HepG2 (cell line): ENCODE measurements at regions not wholly inside any gene's neighbourhood (a gene's known extent, or its start where the extent isn't known, plus 50 kb on each side); places are given as distances from the start of the nearest gene placed in this dataset.

Experiments used
- ATAC-seq: fragments of 200-7000 bp; cut with Tn5 transposase; 3 replicates; pipeline ENCODE4 v1.9.1; 2020; ENCODE audit warnings: mild to moderate bottlenecking, moderate library complexity
- BruUV-seq: library from RNA; stranded (reverse); fragments of 400-500 nt; replicated peaks from 2 replicates; lab custom pipeline; 2021; lab: Mats Ljungman, UMichigan
- CTCF ChIA-PET: fragments of 300-600 bp; formaldehyde crosslinking; extraction: SDS; loops from one replicate; lab custom pipeline; 2021; ENCODE audit warnings: low total read pairs, inconsistent platforms, low intra/inter-chr PET ratio; lab: Yijun Ruan, JAX
- POLR2A ChIA-PET: fragments of 350-600 bp; sonication (Branson Sonifier 250); formaldehyde crosslinking; loops from one replicate; lab custom pipeline; 2020; ENCODE audit warnings: antibody characterized with exemption, inconsistent platforms; lab: Yijun Ruan, JAX
- DNase-seq: peaks from one replicate; pipeline ENCODE4 v3.0.0-alpha.2; 2015; ENCODE audit warnings: low spot score
- FAIRE-seq: peaks from 3 replicates; lab custom pipeline; 2011; peaks lifted over from hg19 to GRCh38; lab: Jason Lieb, UNC
- H2AFZ ChIP-seq: one replicate; pipeline ENCODE4 v1.6.1; 2011; ENCODE audit warnings: low read length, inconsistent platforms
- H3K27ac ChIP-seq: fragments of 300-600 bp; 3 replicates; pipeline ENCODE4 v1.8.0; 2011; ENCODE audit warnings: mixed run types, mild to moderate bottlenecking, mixed read lengths, low read length, inconsistent platforms; ENCODE audit not compliant: insufficient read depth; ENCODE audit errors: extremely low read length
- H3K27me3 ChIP-seq, 2 experiments: fragments of 200-600 bp in 1 of 2; 2 replicates in 1 of 2; 3 replicates in 1 of 2; pipeline versions ENCODE4 v1.6.0 to v1.8.0; 2011; ENCODE audit warnings: low read length in 2 of 2, mild to moderate bottlenecking in 2 of 2, moderate library complexity in 2 of 2, inconsistent platforms in 1 of 2; ENCODE audit not compliant: insufficient read depth in 2 of 2, control insufficient read depth in 1 of 2
- H3K36me3 ChIP-seq, 2 experiments: fragments of 200-600 bp in 1 of 2; replicated peaks in 1 of 2; 2 replicates in 1 of 2; 3 replicates in 1 of 2; pipeline versions ENCODE4 v1.5.1 to v1.8.0; 2011; ENCODE audit warnings: low read length in 2 of 2, inconsistent platforms in 1 of 2; ENCODE audit not compliant: insufficient read depth in 2 of 2, control insufficient read depth in 1 of 2
- H3K4me1 ChIP-seq: 2 replicates; pipeline ENCODE4 v1.5.1; 2012; ENCODE audit warnings: low read length, inconsistent platforms; ENCODE audit not compliant: insufficient read depth
- H3K4me2 ChIP-seq: 2 replicates; pipeline ENCODE4 v1.6.0; 2011; ENCODE audit warnings: low read depth, low read length, inconsistent platforms
- H3K4me3 ChIP-seq, 3 experiments: fragments of 200-600 bp in 1 of 3; sonication (generic), shearing (Covaris generic) in 1 of 3; replicated peaks in 1 of 3; 2 replicates each; pipeline ENCODE4 v1.5.1; 2011 to 2016; ENCODE audit warnings: low read length in 3 of 3, inconsistent platforms in 2 of 3, low read depth in 2 of 3, mild to moderate bottlenecking in 2 of 3, control low read depth in 1 of 3, mixed read lengths in 1 of 3; ENCODE audit not compliant: insufficient read depth in 1 of 3
- H3K79me2 ChIP-seq: one replicate; pipeline ENCODE4 v1.6.1; 2011; ENCODE audit warnings: low read length, inconsistent platforms; ENCODE audit not compliant: insufficient read depth
- H3K9ac ChIP-seq: 2 replicates; pipeline ENCODE4 v1.6.0; 2011; ENCODE audit warnings: mild to moderate bottlenecking, low read depth, low read length, inconsistent platforms; ENCODE audit not compliant: insufficient read depth
- H3K9me3 ChIP-seq: 2 replicates; pipeline ENCODE4 v1.5.1; 2012; ENCODE audit warnings: mild to moderate bottlenecking, low read length
- H4K20me1 ChIP-seq: 2 replicates; pipeline ENCODE4 v1.6.0; 2011; ENCODE audit warnings: inconsistent platforms, mild to moderate bottlenecking, low read length, moderate library complexity; ENCODE audit not compliant: insufficient read depth
- DNMT1 ChIP-seq: sonication (generic); formaldehyde crosslinking; IDR thresholded peaks from 2 replicates; pipeline ENCODE4 v1.5.1; 2020; ENCODE audit warnings: mild to moderate bottlenecking, missing genetic modification reagents
- DR1 ChIP-seq: sonication (generic); formaldehyde crosslinking; IDR thresholded peaks from 2 replicates; pipeline ENCODE4 v1.8.0; 2021; ENCODE audit warnings: mild to moderate bottlenecking, missing genetic modification reagents, inconsistent platforms
- ELF3 ChIP-seq: IDR thresholded peaks from 2 replicates; pipeline ENCODE4 v1.6.1; 2016; ENCODE audit warnings: missing genetic modification reagents, missing compliant biosample characterization
- GLI4 ChIP-seq: sonication (generic); formaldehyde crosslinking; IDR thresholded peaks from 2 replicates; pipeline ENCODE4 v1.5.1; 2020; ENCODE audit warnings: missing genetic modification reagents, mild to moderate bottlenecking, moderate library complexity, borderline replicate concordance
- MAFG ChIP-seq: sonication (generic); formaldehyde crosslinking; IDR thresholded peaks from 2 replicates; pipeline ENCODE4 v1.5.1; 2020; ENCODE audit warnings: mild to moderate bottlenecking, missing genetic modification reagents
- MXD4 ChIP-seq: IDR thresholded peaks from 2 replicates; pipeline ENCODE4 v1.6.1; 2016; ENCODE audit warnings: mild to moderate bottlenecking, missing biosample characterization, missing genetic modification reagents
- MZF1 ChIP-seq: sonication (generic); formaldehyde crosslinking; IDR thresholded peaks from 2 replicates; pipeline ENCODE4 v1.8.1; 2023; ENCODE audit warnings: mild to moderate bottlenecking, missing genetic modification reagents, borderline replicate concordance
- PBX3 ChIP-seq: sonication (generic); formaldehyde crosslinking; IDR thresholded peaks from 2 replicates; pipeline ENCODE4 v1.8.1; 2023; ENCODE audit warnings: missing genetic modification reagents, inconsistent platforms, borderline replicate concordance
- PCBP1 ChIP-seq: fragments of 200-400 bp; formaldehyde crosslinking; IDR thresholded peaks from 2 replicates; pipeline ENCODE4 v1.6.1; 2017; ENCODE audit warnings: mild to moderate bottlenecking, low read depth, low read length, borderline replicate concordance
- POLR2AphosphoS2 ChIP-seq: IDR thresholded peaks from 2 replicates; pipeline ENCODE4 v1.6.1; 2011; ENCODE audit warnings: low read depth, low read length, improper control_type of control experiment
- SALL1 ChIP-seq: sonication (generic); formaldehyde crosslinking; IDR thresholded peaks from 2 replicates; pipeline ENCODE4 v1.8.0; 2022; ENCODE audit warnings: mild to moderate bottlenecking, missing genetic modification reagents
- SNAI1 ChIP-seq: sonication (generic); formaldehyde crosslinking; IDR thresholded peaks from 2 replicates; pipeline ENCODE4 v1.5.0; 2020; ENCODE audit warnings: mild to moderate bottlenecking, missing genetic modification reagents, borderline replicate concordance
- SRSF1 ChIP-seq: fragments of 200-400 bp; formaldehyde crosslinking; optimal IDR thresholded peaks from 2 replicates; pipeline ENCODE3; 2017; ENCODE audit warnings: mild to moderate bottlenecking, low read depth, low read length, moderate library complexity
- ZIK1 ChIP-seq: sonication (generic); formaldehyde crosslinking; IDR thresholded peaks from 2 replicates; pipeline ENCODE4 v1.5.0; 2020; ENCODE audit warnings: mild to moderate bottlenecking, low read depth, missing genetic modification reagents, borderline replicate concordance
- ZNF530 ChIP-seq: sonication (generic); formaldehyde crosslinking; IDR thresholded peaks from 2 replicates; pipeline ENCODE4 v1.5.0; 2020; ENCODE audit warnings: low read depth, mild to moderate bottlenecking, missing genetic modification reagents
- ZNF749 ChIP-seq: sonication (generic); formaldehyde crosslinking; IDR thresholded peaks from 2 replicates; pipeline ENCODE4 v1.8.0; 2022; ENCODE audit warnings: mild to moderate bottlenecking, missing genetic modification reagents, moderate library complexity, borderline replicate concordance
- WGBS: methylation state at CpG from one replicate; pipeline ENCODE4 v1.1.6; 2017; ENCODE audit warnings: low lambda C conversion rate; 5-methylcytosine and 5-hydroxymethylcytosine counted together
- in situ Hi-C: cut with HindIII; loops from 2 replicates; pipeline ENCODE4 v1.10.0; 2017; ENCODE audit warnings: low pct_unique_long_range_greater_than_20kb; ENCODE audit not compliant: extremely low pct_ligation_motif_present
- intact Hi-C: fragments of 100-400 bp; cut with micrococcal nuclease; formaldehyde crosslinking; loops from one replicate; pipeline ENCODE4 v1.10.0; 2022; ENCODE audit not compliant: unreplicated experiment
- TF ChIP-seq, protein P1 (sequence below): IDR thresholded peaks from 2 replicates; pipeline ENCODE4 v1.6.1; 2012; ENCODE audit warnings: low read length, improper control_type of control experiment
- TF ChIP-seq, protein P2 (sequence below): sonication (generic); formaldehyde crosslinking; IDR thresholded peaks from 2 replicates; pipeline ENCODE4 v1.4.0; 2020; ENCODE audit warnings: missing genetic modification reagents

DNA sequence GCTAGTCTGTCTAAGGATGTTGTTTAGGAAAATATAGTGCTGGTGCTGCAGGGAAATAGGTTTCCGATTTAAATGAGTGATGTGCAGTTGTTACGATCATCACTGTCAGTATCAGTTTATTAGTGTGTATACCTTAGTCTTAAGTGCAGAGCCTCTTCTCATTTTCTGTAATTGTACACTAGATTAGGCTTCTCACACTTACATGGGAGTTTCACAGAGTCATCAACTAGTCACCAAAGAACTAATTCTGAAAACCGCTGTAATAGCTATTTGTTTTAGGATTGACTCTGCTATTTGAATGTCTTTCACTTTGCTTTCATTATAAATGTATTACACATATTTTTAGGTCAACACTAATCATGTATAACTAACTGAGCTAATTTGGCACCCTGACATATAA, 99.8 kb upstream of the ZEB2 start:
- no peaks in the 10 kb centered on the region for H4K20me1 ChIP-seq
- no peak overlapping the region for H3K9ac ChIP-seq
- no peaks in the 10 kb centered on the region for H3K36me3 ChIP-seq
- no TSS peak for BruUV-seq
- intact Hi-C loops: no loop called here
- H3K9me3 ChIP-seq: no peaks in the 10 kb centered on the region
- no peak overlapping the region for H3K4me3 ChIP-seq
- TF ChIP-seq ZIK1 (CRISPR knock-in tag) (no peak), ZNF530 (CRISPR knock-in tag) (no peak), ELF3 (CRISPR knock-in tag) (no peak), SALL1 (CRISPR knock-in tag) (no peak), MAFG (CRISPR knock-in tag) (no peak), POLR2AphosphoS2 (no peak), DNMT1 (CRISPR knock-in tag) (no peak), DR1 (CRISPR knock-in tag) (no peak), PCBP1 (no peak), MXD4 (CRISPR knock-in tag) (no peak), ZNF749 (CRISPR knock-in tag) (no peak), SNAI1 (CRISPR knock-in tag) (no peak), SRSF1 (no peak), GLI4 (CRISPR knock-in tag) (no peak), MZF1 (CRISPR knock-in tag) (no peak), PBX3 (CRISPR knock-in tag) (no peak)
- TF ChIP-seq, protein P1, sequence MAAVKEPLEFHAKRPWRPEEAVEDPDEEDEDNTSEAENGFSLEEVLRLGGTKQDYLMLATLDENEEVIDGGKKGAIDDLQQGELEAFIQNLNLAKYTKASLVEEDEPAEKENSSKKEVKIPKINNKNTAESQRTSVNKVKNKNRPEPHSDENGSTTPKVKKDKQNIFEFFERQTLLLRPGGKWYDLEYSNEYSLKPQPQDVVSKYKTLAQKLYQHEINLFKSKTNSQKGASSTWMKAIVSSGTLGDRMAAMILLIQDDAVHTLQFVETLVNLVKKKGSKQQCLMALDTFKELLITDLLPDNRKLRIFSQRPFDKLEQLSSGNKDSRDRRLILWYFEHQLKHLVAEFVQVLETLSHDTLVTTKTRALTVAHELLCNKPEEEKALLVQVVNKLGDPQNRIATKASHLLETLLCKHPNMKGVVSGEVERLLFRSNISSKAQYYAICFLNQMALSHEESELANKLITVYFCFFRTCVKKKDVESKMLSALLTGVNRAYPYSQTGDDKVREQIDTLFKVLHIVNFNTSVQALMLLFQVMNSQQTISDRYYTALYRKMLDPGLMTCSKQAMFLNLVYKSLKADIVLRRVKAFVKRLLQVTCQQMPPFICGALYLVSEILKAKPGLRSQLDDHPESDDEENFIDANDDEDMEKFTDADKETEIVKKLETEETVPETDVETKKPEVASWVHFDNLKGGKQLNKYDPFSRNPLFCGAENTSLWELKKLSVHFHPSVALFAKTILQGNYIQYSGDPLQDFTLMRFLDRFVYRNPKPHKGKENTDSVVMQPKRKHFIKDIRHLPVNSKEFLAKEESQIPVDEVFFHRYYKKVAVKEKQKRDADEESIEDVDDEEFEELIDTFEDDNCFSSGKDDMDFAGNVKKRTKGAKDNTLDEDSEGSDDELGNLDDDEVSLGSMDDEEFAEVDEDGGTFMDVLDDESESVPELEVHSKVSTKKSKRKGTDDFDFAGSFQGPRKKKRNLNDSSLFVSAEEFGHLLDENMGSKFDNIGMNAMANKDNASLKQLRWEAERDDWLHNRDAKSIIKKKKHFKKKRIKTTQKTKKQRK: no peak
- TF ChIP-seq, protein P2, sequence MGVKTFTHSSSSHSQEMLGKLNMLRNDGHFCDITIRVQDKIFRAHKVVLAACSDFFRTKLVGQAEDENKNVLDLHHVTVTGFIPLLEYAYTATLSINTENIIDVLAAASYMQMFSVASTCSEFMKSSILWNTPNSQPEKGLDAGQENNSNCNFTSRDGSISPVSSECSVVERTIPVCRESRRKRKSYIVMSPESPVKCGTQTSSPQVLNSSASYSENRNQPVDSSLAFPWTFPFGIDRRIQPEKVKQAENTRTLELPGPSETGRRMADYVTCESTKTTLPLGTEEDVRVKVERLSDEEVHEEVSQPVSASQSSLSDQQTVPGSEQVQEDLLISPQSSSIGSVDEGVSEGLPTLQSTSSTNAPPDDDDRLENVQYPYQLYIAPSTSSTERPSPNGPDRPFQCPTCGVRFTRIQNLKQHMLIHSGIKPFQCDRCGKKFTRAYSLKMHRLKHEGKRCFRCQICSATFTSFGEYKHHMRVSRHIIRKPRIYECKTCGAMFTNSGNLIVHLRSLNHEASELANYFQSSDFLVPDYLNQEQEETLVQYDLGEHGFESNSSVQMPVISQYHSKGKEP (CRISPR knock-in tag): no peak
- H3K4me2 ChIP-seq: no peak overlapping the region
- POLR2A ChIA-PET: no interaction called here
- CTCF ChIA-PET: no interaction called here
- 0% methylated on average over 3 of the region's 3 CpGs for WGBS
- H3K27ac ChIP-seq: no peak overlapping the region
- no peak overlapping the region for H2AFZ ChIP-seq
- in situ Hi-C loops: no loop called here
- DNase-seq: no peak
- no peaks in the 10 kb centered on the region for H3K27me3 ChIP-seq
- ATAC-seq: no peak
- H3K4me1 ChIP-seq: no peaks in the 10 kb centered on the region
- no peaks in the 10 kb centered on the region for H3K79me2 ChIP-seq
- no peak for FAIRE-seq
